GM10266 (cell line): ENCODE measurements at regions not wholly inside any gene's neighbourhood (a gene's known extent, or its start where the extent isn't known, plus 50 kb on each side); places are given as distances from the start of the nearest gene placed in this dataset.
"Not testable (repeated sequence)": the region's sequence is repeated elsewhere in the genome, so short reads cannot be mapped to it uniquely, and the experiment has no call there.

Source experiments
- DNase-seq: peaks from one replicate; pipeline ENCODE4 v3.0.0; 2012; ENCODE audit errors: extremely low spot score
- TF ChIP-seq, protein P1 (sequence below): IDR thresholded peaks from 2 replicates; pipeline ENCODE4 v1.5.1; 2012; ENCODE audit warnings: mild to moderate bottlenecking, low read depth; ENCODE audit not compliant: control insufficient read depth, insufficient read depth; ENCODE audit errors: missing control alignments

DNA sequence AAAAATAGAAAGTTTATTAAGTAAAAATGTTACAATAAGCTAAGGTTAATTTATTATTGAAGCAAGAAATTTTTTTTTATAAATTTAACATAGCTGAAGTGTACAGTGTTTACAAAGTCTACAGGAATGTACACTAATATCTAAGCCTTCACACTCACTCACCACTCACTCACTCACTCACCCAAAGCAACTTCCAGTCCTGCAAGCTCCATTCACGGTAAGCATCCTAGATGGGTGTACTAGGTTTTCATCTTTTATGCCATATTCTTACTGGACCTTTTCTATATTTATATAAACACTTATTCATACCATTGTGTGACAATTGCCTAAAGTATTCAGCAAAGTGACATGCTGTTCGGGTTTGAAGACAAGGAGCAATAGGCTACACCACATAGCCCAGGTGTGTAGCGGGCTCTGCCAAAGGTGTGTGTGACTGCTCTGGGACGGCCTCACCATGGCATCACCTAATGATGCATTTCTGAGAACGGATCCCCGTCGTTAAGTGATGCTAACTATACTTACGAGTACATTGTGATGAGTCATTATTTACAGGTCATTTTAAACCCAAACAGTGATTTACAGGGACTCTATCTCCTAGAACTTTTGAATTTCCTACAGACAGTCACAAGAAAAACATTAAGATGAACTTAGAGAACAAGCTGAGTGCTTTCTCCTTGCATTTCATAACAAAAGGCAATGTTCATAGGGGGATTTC lies 76.3 kb upstream of the ID2 start:
- no peak for DNase-seq
- TF ChIP-seq, protein P1, sequence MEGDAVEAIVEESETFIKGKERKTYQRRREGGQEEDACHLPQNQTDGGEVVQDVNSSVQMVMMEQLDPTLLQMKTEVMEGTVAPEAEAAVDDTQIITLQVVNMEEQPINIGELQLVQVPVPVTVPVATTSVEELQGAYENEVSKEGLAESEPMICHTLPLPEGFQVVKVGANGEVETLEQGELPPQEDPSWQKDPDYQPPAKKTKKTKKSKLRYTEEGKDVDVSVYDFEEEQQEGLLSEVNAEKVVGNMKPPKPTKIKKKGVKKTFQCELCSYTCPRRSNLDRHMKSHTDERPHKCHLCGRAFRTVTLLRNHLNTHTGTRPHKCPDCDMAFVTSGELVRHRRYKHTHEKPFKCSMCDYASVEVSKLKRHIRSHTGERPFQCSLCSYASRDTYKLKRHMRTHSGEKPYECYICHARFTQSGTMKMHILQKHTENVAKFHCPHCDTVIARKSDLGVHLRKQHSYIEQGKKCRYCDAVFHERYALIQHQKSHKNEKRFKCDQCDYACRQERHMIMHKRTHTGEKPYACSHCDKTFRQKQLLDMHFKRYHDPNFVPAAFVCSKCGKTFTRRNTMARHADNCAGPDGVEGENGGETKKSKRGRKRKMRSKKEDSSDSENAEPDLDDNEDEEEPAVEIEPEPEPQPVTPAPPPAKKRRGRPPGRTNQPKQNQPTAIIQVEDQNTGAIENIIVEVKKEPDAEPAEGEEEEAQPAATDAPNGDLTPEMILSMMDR, result no peak

DNA sequence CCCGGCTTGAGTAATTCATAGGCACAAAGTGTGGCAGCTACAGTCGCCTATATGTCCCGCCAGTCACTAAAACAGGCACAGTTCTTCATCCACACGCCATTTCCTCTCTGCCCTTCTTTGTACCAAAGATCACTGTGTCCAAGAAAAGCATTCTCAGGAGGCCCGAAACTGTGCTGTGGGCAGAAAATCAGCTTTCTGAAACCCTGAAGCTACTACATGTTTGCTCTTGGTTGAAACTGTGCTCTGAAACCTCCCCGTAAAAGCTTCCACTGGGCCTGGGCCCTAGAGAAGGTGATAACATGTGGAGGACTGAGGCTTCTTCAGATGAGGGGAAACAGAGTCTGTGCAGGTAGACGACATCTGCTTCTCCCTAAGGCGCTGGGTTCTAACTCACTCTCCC lies 75.6 kb upstream of the ID2 start:
- TF ChIP-seq, protein P1, result no peak
- peak; percentile 70 for DNase-seq

DNA sequence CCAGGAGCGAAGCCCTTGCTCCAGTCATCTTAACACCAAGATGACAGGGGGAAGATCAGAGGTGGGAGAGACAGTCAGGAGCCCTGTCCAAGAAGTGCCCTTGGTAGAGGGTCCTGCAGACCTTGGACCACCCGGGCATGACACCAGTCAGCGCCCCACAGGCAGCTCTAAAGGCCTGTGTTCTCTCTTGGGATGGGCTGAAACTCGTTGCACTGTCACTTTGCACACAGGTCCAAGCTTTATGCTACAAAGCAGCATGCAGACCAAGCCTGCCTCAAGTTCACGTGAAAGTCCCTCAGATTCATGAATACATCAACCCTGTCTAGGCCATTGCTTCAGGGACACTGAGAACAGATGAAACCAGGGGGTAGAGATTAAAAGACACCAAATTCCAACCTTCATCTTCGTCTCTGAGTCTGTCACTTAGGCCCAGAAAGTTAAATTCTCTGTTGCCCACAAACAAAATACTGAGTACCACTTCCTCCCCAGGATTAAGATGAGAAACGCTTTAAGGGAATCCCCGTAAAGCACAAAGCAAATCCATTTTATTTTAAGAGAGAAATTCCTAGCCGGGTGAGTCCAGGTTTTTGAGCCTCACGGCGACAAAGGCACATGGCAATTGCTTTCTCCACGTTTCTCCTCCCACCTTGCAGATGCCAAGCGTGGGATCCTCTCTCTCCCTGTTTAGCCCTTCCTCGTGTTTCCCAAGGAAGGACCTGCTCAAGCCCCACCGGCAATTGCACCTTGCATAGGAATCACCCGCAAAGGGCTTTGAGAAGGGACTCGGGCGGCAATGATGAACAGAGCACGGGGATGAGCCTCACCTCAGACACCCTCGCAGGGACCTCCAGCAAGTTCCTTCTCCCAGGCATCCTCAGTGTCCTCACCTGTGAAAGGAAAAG lies 75.0 kb upstream of the ID2 start:
- TF ChIP-seq, protein P1, result no peak
- no peak for DNase-seq

DNA sequence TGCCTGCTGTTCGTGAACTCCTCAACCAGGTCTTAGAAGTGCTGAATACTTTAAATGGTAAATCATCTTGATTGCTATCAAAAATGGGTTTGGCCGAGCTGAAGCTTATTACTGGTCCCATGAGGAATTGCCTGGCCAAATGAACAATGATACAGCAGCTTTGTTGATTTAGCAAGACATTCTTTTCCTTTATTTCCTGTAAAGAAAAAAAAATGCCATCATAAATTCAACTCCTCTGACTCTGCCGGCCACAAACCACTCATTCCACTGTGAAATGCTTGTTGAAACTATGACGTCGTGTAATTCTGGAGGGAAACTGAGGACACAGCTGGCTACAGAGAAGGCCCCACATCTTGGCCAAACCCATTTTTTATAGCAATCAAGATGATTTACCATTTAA lies 74.2 kb upstream of the ID2 start:
- DNase-seq, result no peak
- TF ChIP-seq, protein P1, result no peak

DNA sequence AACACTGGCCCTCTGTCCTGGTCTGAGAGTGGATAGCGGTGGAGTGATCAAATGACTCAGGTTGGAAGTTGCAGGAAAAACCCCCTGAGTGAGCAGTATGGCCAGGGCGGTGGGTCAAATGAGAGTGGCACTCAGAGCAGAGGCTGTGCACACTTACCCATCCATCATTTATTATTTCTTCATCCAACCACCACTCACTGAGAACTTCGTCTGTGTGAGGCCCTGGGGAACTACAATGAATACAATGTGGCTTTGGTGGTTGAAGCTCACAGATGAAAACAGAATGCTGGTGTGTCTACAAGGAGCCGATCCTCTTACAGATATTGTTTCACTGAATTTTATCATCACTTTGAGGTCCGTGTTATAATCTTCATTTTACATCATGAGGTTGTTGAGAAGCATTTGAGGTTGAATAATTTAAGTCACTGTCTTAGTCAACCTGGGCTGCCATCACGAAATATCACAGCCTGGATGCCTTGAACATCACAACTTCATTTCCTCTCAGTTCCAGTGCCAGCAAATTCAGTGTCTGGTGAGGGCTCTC lies 73.4 kb upstream of the ID2 start:
- no peak for DNase-seq
- TF ChIP-seq, protein P1, result no peak

DNA sequence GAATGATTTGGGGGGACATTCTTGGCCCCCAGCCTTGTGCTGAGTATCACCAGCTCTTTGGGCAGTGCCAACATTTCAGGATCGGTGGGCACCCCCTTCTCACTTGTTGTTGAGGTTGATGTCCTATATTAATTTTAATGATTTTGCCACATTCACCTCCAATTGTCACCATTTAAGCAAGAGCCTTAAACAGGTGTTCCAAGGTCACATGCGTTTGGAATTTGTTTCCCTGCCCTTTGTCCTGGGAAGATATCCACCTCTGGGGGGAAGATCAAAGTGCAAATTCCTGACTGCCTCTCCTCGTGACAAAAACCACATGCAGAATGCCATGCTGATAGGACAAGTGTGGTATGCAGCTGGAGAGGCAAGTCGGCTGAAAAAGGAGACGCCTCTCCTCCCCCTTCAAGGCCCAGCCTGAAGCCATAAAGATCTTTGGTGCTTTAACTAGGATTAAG lies 72.5 kb upstream of the ID2 start:
- no peak for DNase-seq
- TF ChIP-seq, protein P1, result no peak

DNA sequence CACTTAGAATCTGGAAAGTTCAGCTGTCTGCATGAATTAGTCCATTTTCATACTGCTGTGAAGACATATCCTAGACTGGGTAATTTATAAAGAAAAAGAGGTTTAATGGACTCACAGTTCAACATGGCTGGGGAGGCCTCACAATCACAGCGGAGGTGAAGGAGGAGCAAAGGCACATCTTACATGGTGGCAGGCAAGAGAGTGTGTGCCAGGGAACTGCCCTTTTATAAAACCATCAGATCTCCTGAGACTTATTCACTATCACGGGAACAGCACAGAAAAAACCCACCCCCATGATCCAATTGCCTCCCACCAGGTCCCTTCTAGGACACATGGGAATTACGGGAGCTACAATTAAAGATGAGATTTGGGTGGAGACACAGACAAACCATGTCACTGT lies 71.1 kb upstream of the ID2 start:
- not testable (repeated sequence) for DNase-seq
